Hepatocyte (in vitro differentiated cells): ENCODE measurements at regions not wholly inside any gene's neighbourhood (a gene's known extent, or its start where the extent isn't known, plus 50 kb on each side); places are given as distances from the start of the nearest gene placed in this dataset.
A peak's percentile ranks its signal among the peaks of the same experiment; 100 is the strongest.
"Not testable (repeated sequence)": the region's sequence is repeated elsewhere in the genome, so short reads cannot be mapped to it uniquely, and the experiment has no call there.

Experiments
- DNase-seq: peaks from one replicate; pipeline ENCODE4 v3.0.0-alpha.2; 2016; ENCODE audit warnings: low spot score
- H2AFZ ChIP-seq: fragments of 200-600 bp; sonication (generic); 2 replicates; pipeline ENCODE4 v1.6.0; 2016; ENCODE audit warnings: antibody characterized with exemption, mild to moderate bottlenecking
- H3K27ac ChIP-seq: fragments of 200-600 bp; sonication (generic); 2 replicates; pipeline ENCODE4 v1.5.1; 2016; ENCODE audit warnings: mild to moderate bottlenecking
- H3K27me3 ChIP-seq: fragments of 200-600 bp; sonication (generic); 2 replicates; pipeline ENCODE4 v1.6.1; 2016
- H3K36me3 ChIP-seq: fragments of 200-600 bp; sonication (generic); replicated peaks from 2 replicates; pipeline ENCODE4 v1.5.1; 2016; ENCODE audit warnings: low read depth; ENCODE audit not compliant: insufficient read depth
- H3K4me1 ChIP-seq: fragments of 200-600 bp; sonication (generic); 2 replicates; pipeline ENCODE4 v1.5.1; 2016; ENCODE audit warnings: mild to moderate bottlenecking, moderate library complexity; ENCODE audit not compliant: insufficient read depth
- H3K4me2 ChIP-seq: fragments of 200-600 bp; sonication (generic); 2 replicates; pipeline ENCODE4 v1.6.0; 2016
- H3K4me3 ChIP-seq: fragments of 200-600 bp; sonication (generic); 2 replicates; pipeline ENCODE4 v1.5.1; 2016; ENCODE audit warnings: mild to moderate bottlenecking
- H3K79me2 ChIP-seq: fragments of 200-600 bp; sonication (generic); 2 replicates; pipeline ENCODE4 v1.6.0; 2017; ENCODE audit warnings: mild to moderate bottlenecking
- H3K9me2 ChIP-seq: fragments of 200-600 bp; sonication (generic); replicated peaks from 2 replicates; pipeline ENCODE4 v1.6.0; 2017; ENCODE audit warnings: mild to moderate bottlenecking; ENCODE audit not compliant: insufficient read depth
- H3K9me3 ChIP-seq: fragments of 200-600 bp; sonication (generic); 2 replicates; pipeline ENCODE4 v1.5.1; 2016; ENCODE audit warnings: low read depth, mild to moderate bottlenecking
- H4K20me1 ChIP-seq: fragments of 200-600 bp; sonication (generic); 2 replicates; pipeline ENCODE4 v1.6.0; 2016; ENCODE audit warnings: mild to moderate bottlenecking; ENCODE audit not compliant: insufficient read depth, poor library complexity, severe bottlenecking
- CTCF ChIP-seq: fragments of 200-600 bp; sonication (generic); IDR thresholded peaks from 2 replicates; pipeline ENCODE4 v1.5.1; 2016; ENCODE audit warnings: antibody characterized with exemption, mild to moderate bottlenecking; ENCODE audit not compliant: poor library complexity
- EZH2 ChIP-seq: fragments of 200-600 bp; sonication (generic); IDR thresholded peaks from 2 replicates; pipeline ENCODE4 v1.6.1; 2016; ENCODE audit warnings: antibody characterized with exemption, mild to moderate bottlenecking, borderline replicate concordance
- EZH2phosphoT487 ChIP-seq: fragments of 200-600 bp; sonication (generic); IDR thresholded peaks from one replicate; pipeline ENCODE4 v1.6.1; 2018; ENCODE audit warnings: antibody characterized with exemption, mild to moderate bottlenecking, low read depth, moderate library complexity; ENCODE audit not compliant: unreplicated experiment, severe bottlenecking
- WGBS: methylation state at CpG from one replicate; pipeline ENCODE4 v1.1.6; 2016; ENCODE audit warnings: low lambda C conversion rate; ENCODE audit errors: missing lambda C conversion rate; 5-methylcytosine and 5-hydroxymethylcytosine counted together

DNA sequence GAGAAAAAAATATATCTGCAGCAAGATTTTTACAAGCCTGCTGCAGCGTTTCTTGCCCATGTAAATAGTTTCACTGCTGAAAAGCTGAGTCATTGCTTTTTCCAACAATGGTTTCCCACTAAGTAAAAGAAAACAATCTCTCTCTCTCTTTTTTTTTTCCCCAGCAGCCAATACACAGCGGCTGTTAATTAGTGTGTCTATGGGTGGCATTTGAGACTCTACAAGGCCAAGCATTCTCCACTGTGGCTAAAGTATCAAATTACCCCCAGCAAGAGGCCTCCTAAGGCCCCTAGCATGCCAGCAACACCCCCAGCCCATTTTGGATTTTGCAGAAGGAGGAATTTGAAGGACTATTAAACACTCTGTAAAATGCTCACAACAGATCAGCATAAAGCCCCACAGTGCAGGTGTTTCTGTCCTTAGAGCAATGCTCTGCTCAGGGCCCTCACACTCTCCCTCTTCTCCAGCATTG lies 837.4 kb downstream of the TRIML1 start:
- Histone ChIP-seq H3K4me1 (peaks cover 13% of the 10 kb centered on the region), H2AFZ (no peak overlapping the region), H4K20me1 (no peaks in the 10 kb centered on the region), H3K4me2 (peak overlapping the region; percentile 65), H3K9me3 (no peaks in the 10 kb centered on the region), H3K36me3 (no peaks in the 10 kb centered on the region), H3K79me2 (no peaks in the 10 kb centered on the region), H3K27ac (peak overlapping the region; percentile 59), H3K27me3 (no peaks in the 10 kb centered on the region), H3K9me2 (no peaks in the 10 kb centered on the region), H3K4me3 (no peak overlapping the region)
- WGBS, result 3% methylated on average over 2 of the region's 2 CpGs
- TF ChIP-seq EZH2phosphoT487, result no peak
- no peak for TF ChIP-seq CTCF
- no peak for TF ChIP-seq EZH2
- peak; percentile 57 for DNase-seq

- not testable (repeated sequence) for DNase-seq, H3K36me3 ChIP-seq, H3K27ac ChIP-seq, H3K9me3 ChIP-seq, H3K4me2 ChIP-seq, H4K20me1 ChIP-seq, H3K27me3 ChIP-seq, H3K4me3 ChIP-seq, H3K79me2 ChIP-seq, H3K9me2 ChIP-seq, H2AFZ ChIP-seq
- 75% methylated on average over 6 of the region's 6 CpGs for WGBS
- H3K4me1 ChIP-seq, result peaks cover 13% of the 10 kb centered on the region
Measured at GRCh38 chr4:188977232-188977631, 838.0 kb downstream of the TRIML1 start.

- Histone ChIP-seq H3K79me2 (no peaks in the 10 kb centered on the region), H3K9me2 (no peaks in the 10 kb centered on the region), H3K4me2 (no peak overlapping the region), H3K27ac (no peak overlapping the region), H4K20me1 (no peaks in the 10 kb centered on the region), H3K36me3 (no peaks in the 10 kb centered on the region), H3K4me3 (no peak overlapping the region), H3K27me3 (no peaks in the 10 kb centered on the region), H2AFZ (no peak overlapping the region), H3K9me3 (peaks cover 3% of the 10 kb centered on the region), H3K4me1 (peaks cover 14% of the 10 kb centered on the region)
- WGBS, result 100% methylated on average over 1 of the region's 1 CpG
- no peak for DNase-seq
- TF ChIP-seq EZH2 (no peak), EZH2phosphoT487 (no peak), CTCF (no peak)
Measured at GRCh38 chr4:188984518-188984917, 845.3 kb downstream of the TRIML1 start.

DNA sequence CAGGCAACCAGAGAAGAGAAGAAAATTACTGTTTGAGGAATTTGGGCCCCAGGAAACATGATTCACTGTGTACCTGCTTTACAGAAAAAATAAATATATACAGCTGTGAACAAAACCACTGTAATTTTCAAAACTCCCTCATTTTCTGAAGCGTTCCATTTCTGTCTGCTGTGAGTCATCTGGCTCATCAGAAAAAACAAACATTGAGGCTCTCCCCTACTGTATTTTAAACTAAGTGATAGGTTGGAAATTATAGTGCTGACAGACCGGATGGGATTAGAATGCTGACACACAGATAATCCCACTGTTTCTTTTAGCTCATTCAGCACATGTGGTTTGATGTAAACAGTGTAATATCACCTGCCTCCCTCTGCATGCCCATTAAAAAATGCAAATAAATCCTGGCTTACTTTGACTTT lies 847.0 kb downstream of the TRIML1 start:
- Histone ChIP-seq H3K4me2 (no peak overlapping the region), H3K9me2 (no peaks in the 10 kb centered on the region), H2AFZ (no peak overlapping the region), H3K79me2 (no peaks in the 10 kb centered on the region), H4K20me1 (no peaks in the 10 kb centered on the region), H3K4me3 (no peak overlapping the region), H3K27me3 (no peaks in the 10 kb centered on the region), H3K27ac (no peak overlapping the region), H3K36me3 (no peaks in the 10 kb centered on the region), H3K9me3 (peaks cover 3% of the 10 kb centered on the region), H3K4me1 (peaks cover 14% of the 10 kb centered on the region)
- TF ChIP-seq CTCF, result no peak
- TF ChIP-seq EZH2, result no peak
- TF ChIP-seq EZH2phosphoT487, result no peak
- DNase-seq, result no peak
- 20% methylated on average over 2 of the region's 2 CpGs for WGBS
